GM19468 (cell line): ENCODE measurements at regions not wholly inside any gene's neighbourhood (a gene's known extent, or its start where the extent isn't known, plus 50 kb on each side); places are given as distances from the start of the nearest gene placed in this dataset.

Experiments
- ATAC-seq: cut with Tn5 transposase; IDR thresholded peaks from one replicate; pipeline ENCODE4 v1.9.1; 2021; ENCODE audit warnings: mild to moderate bottlenecking, moderate library complexity, moderate number of reproducible peaks; ENCODE audit not compliant: unreplicated experiment; ENCODE audit errors: extremely low read depth

DNA sequence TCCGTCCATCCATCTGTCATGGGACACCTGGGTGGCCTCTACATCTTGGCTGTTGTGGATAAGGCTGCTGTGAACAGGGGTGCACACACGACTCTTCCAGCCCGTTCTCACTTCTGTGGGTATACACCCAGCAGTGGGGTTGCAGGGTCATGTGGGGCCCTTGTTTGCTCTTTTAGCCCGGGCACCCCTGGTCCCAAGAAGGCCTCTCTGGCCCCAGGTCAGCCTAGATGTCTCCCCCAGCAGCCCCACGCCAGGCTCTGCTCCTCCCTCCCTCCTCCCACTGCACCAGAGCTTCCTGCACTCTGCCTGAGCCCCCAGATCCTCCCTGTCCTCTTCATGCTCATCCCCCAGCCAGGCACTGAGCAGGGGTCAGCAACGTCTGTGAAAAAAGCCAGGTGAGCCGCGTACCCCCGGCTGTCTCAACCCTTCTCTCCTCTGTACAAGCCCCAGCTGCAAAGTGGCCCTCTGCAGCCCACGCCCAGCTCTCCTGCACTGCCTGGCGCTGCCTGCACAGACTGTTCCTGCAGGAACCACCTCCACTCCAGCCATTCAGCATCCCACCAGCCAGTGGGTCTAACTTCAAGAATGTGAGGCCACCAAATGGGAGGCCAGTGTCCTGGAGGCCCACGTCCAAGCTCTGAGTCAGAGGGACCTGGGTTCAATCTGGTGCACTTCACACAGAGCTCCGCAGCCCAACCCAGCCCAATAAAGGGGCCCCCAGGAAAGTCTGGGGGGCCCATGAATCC lies 1508.9 kb downstream of the BRD1 start:
- ATAC-seq: no peak

DNA sequence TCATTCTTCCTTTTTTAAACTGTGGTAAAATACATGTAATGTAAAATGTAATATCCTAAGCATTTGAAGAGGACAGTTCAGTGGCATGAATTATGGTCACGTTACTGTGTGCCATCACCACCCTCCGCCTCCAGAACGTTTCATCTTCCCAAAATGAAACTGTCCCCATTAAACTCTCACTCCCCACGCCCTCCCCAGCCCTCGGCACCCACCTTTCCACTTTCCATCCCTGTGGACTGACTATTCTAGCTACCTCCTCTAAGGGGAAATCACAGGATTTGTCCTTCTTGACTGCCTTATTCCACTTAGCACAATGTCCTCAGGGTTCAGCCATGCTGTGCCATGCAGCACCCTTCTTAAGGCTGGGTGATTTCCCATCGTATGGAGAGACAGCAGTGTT lies 1509.5 kb downstream of the BRD1 start:
- no peak for ATAC-seq

DNA sequence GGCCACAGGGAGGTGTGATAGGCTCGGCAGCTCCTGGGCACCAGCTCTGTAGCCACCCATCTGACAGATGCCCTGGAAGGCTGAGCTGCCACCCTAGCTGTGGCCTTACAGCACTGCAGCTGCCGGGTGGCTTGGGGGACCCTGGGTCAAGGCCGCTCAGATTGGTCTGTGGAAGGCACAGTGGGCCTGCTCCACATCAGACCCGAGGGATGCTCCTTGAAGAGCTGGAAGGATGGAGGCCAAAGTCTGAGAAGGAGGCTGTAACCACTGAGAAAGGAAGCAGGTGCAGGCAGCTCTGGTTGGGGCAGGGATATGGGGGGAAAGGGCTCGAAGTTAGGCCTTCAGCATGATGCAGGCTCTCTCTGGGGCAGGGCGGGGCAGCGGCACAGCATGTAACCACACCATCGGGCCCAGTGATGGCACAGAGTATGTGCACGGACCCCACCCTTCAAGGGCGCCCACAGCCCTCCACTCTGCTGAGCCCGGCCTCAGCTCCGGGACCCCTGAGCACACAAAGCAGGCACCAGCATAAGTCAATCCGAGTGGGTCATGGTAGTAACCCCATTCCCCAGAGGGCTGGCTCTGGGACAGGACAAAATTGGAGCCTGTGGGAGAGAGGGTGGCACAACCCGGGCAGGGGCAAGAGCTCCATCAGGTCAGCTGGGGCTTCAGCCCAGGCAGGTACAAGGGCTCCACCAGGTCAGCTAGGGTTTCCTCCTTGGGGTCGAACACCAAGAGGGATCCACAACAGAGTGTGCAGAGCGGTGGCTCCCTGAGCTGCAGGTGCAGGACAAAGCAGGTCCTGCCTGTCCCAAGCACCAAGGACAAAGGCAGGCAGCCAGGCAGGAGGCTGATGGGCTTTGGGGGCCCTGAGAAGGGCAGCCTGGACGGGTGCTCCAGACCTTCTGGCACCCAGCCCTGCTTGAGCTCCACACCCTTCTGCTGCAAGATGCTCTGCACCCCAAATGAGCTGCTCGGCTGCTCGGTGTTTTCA lies 1511.1 kb downstream of the BRD1 start:
- ATAC-seq: no peak

DNA sequence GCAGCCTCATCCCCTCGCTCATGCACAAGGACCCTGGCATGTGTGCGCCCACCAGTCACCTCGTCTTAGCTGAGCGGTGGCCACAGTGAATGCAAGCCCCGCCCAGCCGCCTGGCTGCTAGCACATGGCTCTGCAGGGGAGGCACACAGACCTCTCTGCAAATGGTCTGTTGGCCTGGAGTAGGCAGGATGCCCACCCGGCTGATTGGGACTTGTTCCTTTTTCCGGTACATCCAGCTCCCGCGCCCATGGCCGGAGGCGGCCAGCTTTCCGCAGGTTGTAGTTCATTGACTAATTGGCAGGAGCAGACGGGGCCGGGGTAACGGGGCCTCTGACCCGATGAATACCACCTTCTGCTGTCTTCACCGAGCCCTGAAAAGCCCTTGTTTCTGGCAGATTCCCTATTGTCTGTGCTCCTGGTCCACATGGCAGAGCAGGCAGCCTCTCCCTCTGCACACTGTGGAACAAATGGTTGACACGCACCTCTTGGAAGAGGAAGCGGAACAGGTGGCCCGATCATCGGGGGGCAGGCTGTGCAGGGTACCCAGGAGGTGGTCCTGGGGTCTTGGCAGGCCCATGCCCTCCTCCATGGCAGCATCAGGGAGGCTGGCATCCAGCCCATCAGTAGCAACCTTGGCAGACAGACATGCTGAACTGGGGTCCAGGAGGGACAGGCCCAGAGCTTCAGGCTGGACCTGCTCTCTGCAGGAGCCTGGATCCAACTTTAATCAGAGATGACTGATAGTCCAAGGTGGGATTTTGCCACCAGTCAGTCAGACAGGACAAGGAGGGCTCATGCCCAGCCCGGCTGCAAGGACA lies 1512.0 kb downstream of the BRD1 start:
- ATAC-seq: no peak

DNA sequence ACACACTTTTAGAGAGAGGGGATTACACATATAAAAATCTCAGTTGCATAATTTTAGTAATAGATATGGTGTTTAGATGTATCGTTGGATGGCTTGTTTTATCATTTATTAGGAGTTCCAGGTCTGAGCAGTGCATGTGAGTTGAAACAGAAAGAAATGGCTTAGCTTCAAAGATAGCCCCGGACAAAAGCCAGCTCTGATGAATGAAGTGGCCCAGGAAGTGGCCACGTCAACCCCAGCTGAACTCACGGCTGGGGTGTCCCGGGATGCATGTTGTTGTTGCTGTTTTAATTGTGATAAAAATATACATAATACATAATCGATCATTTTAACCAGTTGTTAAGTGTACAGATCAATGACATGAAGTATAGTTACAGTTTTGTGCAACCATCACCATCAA lies 1513.6 kb downstream of the BRD1 start:
- no peak for ATAC-seq

DNA sequence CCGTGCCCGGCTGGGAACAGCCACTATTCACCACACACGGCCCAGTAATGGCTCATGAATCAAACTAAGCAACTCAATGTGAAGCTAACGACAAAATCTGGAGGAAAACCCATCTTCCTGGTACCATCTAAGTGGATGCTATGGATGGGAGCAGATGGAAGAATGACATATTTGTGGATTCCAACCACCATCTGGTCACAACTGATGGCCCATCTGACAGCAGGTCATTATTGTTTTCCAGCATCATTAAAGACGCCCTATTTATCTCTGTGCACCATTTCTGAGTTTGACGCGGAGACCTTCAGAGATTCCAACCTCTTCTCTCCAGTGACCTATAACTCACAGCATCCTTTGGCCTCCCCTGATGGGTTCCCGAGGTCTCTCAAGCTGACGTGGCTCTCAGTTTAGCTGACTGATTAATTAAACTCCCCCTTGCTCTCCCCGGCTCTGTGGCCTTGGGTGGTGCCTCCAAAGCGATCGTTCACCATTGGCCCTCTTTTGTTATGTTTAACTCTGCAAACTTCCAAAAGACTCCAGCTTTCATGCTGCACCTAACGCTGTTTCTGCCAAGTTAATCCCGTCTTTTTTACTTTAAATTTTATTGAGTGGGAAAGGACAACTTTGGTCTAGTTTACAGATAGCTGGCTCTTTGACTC lies 1514.4 kb downstream of the BRD1 start:
- no peak for ATAC-seq

DNA sequence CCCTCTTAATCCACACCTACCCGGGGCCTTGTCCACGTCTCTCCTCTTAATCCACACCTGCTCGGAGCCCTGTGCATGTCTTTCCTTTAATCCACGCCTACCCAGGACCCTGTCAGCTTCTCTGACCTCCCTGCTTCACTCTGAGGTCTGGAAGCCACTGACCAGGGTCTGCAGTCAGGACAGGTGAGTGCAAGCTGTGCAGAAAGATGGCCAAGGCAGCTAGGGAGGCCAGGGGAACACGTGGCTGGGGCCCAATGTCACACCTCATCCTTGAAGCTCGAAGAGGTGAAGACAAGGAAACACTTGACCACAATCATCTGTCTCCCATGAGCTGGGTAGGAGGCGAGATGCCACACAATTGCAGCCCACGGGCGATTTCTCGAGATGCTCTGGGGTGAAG lies 1516.9 kb downstream of the BRD1 start:
- ATAC-seq: no peak

DNA sequence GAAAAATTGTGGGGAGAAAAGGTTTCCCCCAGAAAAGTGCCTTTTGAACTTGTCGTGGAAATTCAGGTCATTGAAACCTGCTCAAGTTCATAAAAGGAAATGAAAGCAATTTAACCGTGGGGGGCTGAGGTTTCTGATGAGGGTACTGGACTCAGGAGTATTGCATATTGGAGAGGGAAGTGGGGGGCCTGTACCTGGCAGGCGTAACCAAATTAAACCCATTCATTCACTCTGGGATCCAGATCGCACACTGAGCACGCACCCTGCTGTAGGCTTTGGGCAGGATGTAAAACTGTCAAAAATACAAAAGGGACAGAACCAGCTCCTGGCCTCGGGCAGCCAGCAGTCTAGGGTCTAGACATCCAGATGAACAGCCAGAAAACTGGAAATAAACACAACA lies 1517.4 kb downstream of the BRD1 start:
- no peak for ATAC-seq

DNA sequence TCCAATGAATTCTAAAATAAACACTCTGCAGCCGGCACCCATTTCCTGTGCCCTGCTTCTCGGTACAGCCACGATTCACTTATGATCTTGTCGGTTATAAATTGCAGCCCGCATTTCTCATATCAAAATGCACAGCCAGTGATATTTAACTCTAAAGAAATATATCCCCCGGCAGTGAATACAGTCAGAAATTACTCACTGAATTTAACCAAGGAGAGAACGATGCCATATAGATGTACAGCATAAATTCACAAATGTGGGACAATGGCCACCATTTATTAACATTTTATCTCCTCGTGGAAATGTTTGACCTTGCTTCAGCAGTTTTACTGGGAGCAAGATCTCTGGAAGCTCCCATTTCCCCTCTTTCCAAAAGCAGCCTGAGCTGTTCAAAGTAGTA lies 1517.8 kb downstream of the BRD1 start:
- ATAC-seq: no peak

DNA sequence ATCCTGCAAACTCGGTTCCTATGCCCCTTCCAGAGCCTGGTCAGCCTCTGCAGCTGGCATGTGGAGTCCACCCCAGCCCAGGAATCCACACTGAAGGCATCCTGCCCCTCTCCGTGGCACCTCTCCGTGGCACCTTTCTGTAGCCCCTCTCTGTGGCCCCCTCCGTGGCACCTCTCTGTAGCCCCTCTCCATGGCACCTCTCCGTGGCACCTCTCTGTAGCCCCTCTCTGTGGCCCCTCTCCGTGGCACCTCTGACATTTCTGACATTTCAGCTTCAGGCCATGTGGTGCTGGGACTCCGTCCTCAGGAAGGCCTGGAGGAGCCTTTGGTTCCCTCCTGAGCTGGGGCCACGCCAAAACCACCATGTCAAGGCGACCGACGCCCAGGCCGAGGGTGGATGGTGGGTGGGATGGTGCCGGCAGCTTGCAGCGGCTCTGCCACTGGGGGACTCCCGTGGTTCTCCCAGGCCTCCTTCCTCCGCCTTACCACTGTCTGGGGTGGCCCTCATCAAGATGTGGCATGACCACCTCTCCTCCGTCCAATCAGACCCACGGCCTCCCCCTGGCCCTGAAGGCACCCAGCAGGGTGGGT lies 1518.5 kb downstream of the BRD1 start:
- ATAC-seq: no peak

DNA sequence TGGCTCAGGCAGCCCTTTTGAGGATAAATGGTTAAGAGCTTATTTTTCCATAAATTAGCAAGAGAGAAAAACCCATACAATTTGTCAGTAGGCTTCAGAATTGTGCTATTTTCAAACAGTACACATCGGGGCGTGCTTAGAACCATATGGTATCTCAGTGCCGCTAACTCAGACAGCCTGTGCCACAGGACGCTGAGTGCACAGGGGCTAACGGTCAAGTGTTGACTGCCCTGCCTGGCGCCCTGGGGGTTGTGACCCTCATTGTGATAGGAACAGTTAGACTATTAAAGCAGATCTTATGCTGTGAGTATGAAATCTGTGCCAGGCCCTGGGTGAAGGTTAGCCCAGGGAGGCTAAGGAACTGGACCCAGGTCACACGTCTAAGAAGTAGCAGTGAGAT lies 1519.7 kb downstream of the BRD1 start:
- no peak for ATAC-seq

DNA sequence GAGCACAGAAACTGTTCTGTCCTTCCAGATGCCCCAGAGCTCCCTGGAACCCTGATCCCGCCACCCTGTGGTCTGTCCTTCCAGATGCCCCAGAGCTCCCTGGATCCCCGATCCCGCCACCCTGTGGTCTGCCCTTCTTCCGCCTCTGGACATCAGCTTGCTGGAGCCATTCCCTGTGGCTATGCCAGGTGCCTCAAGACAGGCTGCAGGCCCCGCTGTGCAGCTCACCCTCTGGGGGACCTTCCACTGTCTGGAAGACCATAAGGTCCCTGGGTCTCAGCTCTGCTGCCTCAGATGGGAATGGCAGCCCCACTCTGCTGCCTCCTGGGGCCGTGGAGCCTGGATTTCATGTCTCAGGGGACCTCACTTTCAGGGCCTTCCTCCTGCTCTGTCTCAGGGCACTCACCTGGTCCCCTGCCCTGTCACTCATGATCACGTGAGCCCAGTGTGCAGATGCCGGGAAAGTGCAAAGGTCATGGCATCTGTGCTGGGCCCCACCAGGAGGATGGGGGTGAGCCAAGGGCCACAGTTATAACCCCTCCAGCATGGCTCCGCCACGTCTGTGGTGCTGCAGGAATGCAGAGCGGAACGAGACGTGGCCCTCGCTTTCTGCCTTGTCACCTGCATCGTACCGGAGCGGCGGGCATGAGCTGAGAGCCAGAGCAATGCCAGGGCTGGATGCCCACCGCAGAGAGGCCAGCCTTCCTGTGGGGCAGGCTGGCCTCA lies 1520.7 kb downstream of the BRD1 start:
- no peak for ATAC-seq

DNA sequence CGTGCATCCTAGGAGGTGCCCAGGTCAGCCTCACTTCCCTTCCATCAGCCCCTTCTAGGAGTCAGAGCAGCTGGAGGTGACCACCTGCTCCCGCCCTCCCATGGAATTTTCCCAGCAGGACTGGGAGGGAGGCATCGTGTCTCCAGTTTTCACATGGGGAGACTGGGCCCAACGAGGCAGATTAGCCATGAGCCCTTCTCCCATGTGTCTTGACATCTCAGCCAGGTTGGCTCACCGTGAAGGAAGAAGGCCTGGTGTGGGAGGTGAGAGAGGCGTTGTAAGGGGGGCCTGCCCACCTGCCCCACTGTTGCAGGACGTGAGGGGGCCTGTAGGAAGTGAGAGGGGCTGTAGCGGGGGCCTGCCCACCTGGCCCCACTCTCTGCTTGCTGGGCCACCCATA lies 1521.4 kb downstream of the BRD1 start:
- ATAC-seq: no peak

DNA sequence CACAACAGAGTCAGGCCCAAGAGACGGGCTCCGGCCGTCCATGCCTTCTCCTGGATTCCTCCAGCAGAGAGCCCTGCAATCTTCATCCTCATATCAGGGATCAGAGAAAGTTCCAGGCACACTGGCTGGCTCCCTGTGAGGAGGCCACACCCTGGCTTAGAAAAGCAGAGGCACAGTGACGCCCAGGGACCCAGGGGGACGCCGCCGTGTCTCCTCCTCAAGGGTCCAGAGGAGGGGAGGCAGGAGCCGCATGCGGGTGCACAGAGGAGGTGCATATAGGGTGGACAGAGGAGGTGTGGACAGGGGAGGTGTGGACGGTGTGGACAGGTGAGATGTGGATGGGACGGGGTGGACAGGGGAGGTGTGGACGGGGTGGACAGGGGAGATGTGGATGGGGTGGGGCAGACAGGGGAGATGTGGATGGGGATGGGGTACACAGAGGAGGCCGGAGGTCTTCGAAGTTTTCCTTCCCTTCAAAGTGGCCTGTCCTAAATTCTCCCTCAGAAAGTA lies 1521.9 kb downstream of the BRD1 start:
- no peak for ATAC-seq

DNA sequence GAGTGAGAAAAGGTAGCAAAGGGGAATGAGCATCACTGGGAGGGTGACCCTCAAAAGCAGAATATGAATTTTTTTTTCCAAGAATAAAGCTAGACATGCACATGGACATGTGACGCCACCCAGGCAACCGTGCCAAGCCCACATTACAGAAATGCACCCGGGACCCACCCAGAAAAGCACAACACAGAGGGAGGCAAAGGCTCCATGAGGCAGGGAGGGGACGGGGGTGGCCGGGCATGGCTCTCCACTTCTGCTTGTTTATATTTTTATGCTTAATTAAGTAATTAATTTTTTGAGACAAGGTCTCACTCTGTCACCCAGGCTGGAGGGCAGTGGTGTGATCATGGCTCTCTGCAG lies 1524.3 kb downstream of the BRD1 start:
- ATAC-seq: no peak

DNA sequence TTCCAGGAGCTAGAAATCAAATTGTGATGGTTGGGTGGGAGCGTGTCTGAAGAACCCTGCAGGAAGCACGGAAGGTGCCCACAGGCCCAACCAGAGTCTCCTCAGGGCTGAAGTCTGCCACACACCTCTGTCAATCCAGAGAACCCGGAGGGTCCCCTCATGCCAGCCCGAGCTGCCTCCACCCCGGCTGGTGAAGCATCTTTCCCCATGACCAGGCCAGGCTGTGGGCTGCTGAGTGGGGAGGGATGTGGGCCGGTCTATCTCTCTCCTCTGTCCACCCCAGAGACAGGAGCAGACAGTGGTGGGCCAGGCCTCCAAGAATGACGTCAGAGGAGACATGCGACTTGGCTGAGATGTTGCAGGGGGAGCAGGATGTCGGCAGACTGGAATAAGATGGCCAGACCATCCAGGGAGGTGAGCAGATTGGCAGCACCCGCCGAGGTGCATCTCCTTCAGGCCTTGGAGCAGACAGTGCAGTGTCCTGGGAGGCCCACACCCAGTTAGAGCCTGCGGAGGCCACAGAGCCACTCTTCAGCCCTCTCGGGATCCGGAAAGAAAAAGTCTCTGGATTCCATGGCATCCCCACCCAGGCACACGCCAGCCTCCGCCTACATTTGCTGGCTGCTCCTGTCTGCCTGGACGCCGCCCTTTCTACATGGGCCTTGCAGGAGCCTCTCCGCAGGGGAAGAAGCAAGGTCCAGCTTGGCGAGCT lies 1524.9 kb downstream of the BRD1 start:
- no peak for ATAC-seq

DNA sequence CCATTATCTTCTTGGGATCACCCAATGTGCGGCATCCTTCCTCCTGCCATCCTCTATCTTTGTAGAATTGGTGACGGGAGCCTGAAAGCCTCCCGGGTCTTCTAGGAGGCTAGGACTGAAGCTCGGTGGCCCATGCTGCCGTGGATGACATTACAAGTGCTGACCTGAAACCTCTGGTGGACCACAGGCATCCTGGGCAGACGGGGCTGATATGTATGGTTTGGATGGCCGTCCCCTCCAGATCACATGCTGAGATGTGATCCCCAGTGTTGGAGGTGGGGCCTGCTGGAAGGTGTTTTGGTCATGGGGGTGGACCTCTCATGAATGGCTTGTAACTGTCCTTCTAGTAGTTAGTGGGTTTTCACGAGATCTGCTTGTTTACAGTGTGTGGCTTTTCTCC lies 1525.8 kb downstream of the BRD1 start:
- no peak for ATAC-seq

DNA sequence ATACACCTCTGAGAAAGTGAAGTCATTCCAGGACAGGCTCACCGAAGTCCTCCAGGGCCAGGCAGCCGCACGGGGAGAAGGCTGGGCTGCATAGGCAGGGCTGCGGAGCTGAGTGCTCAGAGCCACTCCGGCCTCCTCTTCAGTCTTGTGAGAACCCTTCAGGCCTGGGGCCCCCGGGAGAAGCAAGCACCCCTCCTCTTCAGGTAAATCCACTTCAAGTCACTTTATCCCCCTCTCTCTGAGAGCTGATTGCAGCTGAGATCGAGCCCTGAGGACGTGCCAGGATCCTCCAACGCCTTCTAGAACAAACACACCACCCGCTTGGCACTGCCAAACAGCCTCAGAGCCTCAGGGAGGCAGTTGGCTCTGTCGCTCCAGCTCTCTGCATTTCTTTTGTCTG lies 1526.3 kb downstream of the BRD1 start:
- no peak for ATAC-seq
